ENCODE measurements at regions not wholly inside any gene's neighbourhood (a gene's known extent, or its start where the extent isn't known, plus 50 kb on each side); places are given as distances from the start of the nearest gene placed in this dataset.

DNA sequence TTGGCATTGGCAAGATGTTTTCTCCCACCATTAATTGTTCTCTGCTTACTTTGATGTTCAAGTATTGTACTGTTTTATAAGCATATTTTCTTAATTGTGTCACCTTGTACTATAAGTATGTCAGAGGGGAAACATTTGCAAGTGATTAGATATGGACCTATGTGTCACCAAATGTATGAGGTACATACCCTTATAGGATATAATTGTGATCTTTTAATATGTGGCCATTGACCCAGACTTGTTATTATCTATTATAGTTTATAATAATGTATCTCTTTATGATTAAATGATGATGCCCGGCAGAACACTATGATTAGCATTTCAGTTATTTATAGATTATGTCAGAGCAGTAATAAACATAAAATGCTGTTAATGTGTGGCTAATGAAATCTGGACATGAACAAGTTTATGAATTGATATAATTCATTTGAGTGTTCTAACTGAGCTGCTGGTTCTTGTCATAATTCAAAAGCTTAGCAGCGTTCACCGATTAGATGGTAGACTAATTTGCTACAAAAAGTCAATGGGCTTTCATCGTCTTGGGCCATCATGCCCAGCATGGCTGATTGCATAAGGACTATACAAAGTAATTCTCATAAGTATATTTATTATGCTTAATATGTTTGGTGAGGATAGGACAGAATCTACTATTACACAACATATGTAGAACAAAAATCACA lies 480.9 kb upstream of the FANCL start:
- DNase-seq (ENCODE audit: insufficient read length, low spot score) (no peak), FAIRE-seq (no peak)
- TF ChIP-seq, protein P1, sequence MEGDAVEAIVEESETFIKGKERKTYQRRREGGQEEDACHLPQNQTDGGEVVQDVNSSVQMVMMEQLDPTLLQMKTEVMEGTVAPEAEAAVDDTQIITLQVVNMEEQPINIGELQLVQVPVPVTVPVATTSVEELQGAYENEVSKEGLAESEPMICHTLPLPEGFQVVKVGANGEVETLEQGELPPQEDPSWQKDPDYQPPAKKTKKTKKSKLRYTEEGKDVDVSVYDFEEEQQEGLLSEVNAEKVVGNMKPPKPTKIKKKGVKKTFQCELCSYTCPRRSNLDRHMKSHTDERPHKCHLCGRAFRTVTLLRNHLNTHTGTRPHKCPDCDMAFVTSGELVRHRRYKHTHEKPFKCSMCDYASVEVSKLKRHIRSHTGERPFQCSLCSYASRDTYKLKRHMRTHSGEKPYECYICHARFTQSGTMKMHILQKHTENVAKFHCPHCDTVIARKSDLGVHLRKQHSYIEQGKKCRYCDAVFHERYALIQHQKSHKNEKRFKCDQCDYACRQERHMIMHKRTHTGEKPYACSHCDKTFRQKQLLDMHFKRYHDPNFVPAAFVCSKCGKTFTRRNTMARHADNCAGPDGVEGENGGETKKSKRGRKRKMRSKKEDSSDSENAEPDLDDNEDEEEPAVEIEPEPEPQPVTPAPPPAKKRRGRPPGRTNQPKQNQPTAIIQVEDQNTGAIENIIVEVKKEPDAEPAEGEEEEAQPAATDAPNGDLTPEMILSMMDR (IDR thresholded peaks at IDR 0.05; ENCODE audit: insufficient read depth, missing control alignments) = no peak

DNA sequence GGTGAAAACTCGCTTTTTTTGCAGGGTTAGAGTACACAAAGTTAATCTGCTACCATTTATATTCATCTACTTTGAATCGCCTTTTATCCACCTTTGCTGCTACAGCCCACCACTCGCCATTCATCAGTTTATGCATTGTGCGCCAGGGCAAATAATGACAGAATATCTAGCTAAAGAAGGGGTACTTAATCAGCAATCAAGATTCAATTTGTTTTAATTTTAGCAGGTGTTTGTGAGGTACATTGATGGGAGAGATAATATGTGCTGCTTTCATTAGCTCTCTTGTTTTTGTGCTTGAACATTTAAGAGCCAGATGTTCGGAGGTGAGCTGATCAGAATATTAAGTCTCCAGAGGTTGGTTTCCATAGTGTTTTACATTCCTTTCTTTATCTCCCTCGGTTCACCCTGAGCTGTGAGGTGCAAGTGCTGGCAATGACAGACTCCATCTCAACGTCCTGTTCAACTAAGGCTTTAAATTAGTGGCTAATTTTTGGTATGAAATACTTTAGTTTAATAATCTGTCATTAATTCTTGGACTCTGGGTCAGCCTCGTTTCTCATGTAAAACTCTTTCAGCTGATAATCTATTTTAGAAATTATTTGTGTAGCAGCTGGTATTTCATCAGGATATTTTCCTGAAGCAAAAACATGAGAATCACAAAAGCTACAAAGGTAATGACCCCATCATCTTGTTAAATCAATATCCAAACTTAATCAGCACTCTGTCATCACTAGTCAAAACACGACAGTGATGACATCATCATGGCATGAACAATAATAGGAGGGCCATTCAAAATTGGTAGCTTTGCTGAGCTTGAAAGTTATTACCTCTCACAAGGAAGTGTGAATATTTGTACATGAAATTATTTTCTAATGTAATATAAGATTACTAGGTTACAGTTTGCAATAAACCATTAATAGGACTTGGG lies 479.9 kb upstream of the FANCL start:
- FAIRE-seq (no peak), DNase-seq (ENCODE audit: insufficient read length, low spot score) (no peak)
- TF ChIP-seq, protein P1 (IDR thresholded peaks at IDR 0.05; ENCODE audit: insufficient read depth, missing control alignments) = no peak

DNA sequence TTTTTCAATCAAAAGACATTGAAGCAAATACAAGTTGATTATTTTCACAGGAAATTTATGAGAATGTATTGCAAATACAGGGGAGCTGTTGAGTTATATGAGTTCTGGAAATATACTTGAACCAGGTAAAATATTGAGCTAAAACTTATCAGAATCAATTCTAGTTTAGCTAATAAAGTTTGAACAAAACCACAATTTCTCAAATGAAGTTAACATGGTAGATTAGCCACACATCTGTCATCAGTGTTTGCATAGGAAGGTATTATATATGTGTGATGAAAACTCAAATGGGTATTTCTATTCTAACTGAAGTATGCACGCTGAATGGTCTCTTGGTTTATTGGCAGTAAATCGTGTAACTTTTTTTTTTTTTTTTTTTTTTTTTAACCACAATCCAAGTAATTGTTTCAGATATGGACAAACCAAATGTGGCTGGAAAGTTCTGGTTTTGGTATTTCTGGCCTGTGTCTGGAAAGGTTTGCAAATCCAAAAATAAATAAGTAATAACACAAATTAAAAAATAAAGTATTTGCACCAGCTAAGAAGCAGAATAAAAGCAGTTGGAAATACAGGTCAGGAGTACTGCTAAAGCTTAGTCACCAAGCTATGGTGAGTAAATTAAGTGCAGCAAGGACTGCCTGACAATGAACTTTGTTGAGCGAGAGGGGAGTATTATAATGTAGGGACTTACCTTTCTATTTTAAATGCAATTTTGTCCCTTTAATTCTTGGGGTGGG lies 479.1 kb upstream of the FANCL start:
- FAIRE-seq (no peak), DNase-seq (ENCODE audit: insufficient read length, low spot score) (no peak)
- TF ChIP-seq, protein P1 (IDR thresholded peaks at IDR 0.05; ENCODE audit: insufficient read depth, missing control alignments) = no peak

DNA sequence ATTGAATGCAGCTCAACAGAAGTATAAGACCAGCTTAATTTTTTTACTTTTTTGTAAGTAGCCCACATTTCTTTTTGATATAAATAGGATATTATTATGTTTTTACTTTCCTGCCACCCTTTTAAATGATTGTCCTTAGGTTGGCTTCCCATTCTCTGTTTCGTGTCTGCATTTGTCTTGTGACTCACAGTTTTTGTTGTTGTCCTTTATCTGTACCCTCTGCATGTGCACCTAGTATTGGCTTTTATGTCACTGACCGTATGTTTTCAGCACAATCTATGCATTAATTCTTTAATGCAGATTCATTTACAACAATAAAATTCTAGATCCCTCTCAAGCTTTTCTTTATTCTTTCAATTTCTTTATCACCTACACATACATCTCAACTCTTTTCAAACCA lies 474.2 kb upstream of the FANCL start:
- FAIRE-seq = no peak
- TF ChIP-seq, protein P1 (IDR thresholded peaks at IDR 0.05; ENCODE audit: insufficient read depth, missing control alignments) = no peak
- no peak for DNase-seq (ENCODE audit: insufficient read length, low spot score)

DNA sequence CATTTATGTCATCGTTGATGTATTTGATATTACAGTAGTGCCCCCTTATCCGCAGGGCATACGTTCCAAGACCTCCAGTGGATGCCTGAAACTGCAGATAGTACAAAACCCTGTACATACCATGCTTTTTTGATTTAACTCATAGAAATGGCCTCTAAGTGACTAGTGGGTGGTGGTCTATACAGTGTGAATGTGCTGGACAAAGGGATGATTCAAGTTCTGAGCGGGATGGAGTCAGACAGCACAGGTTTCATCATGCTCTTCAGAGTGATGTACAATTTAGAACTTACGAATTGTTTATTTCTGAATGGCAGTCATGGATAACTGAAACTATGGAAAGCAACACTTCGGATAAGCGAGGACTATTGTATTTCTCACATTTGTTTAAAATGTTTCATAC lies 473.1 kb upstream of the FANCL start:
- no peak for FAIRE-seq
- TF ChIP-seq, protein P1 (IDR thresholded peaks at IDR 0.05; ENCODE audit: insufficient read depth, missing control alignments) = no peak
- DNase-seq (ENCODE audit: insufficient read length, low spot score) = no peak

DNA sequence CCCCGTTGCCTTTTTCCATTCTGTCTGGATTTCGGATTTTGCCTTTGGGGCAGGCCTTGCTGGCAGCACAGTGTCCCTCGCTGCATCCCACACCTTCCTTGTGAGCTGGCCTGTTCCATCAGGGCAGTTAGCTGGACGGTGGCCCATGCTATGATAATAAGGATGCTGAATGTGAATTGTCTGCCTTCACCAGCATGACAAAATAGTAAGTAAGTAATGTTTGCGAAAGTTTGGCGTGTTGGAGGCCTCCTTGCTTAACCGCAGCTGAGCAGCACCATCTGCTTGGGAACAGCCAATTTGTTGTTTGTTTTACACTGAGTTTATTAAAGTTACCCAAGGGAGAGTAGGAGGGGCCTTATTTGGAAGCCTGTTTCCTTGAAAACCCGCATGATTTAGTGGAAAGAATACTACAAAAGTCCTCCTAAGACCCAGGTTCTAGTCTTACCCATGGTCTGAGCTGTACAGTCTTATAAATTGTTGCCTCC lies 469.7 kb upstream of the FANCL start:
- TF ChIP-seq, protein P1 (IDR thresholded peaks at IDR 0.05; ENCODE audit: insufficient read depth, missing control alignments) = no peak
- no peak for FAIRE-seq
- DNase-seq (ENCODE audit: insufficient read length, low spot score) = no peak
